ENCODE measurements at regions not wholly inside any gene's neighbourhood (a gene's known extent, or its start where the extent isn't known, plus 50 kb on each side); places are given as distances from the start of the nearest gene placed in this dataset.

DNA sequence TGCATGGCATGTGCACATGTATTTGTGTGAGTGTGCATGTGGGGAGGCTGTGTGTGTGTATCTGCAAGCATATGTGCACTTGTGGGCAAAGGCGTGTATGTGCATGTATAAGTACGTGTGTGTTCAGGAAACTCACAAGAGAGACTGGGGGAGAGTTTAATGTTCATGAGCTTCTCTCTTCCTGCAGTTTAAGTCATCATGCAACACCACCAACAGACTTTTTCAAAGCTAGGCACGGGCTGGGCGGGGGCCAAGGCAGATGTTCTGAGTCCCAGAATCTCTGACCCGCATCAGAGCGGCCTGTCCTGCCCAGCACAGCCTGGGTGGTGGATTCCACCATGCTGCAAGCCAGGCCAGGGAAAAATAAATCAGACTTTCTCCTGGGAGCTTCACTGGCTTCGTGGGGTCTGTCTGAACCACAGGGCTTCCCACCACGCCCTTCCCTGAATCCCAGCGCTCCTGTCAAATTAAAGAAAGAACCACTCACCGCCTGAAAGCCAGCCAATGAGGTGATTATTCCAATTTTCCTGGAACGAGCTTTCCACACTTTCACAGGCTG is 75.7 kb downstream of the PITPNM2 start:
- Histone ChIP-seq H3K9me3 (replicated peaks in 1 of 11) (no peaks in the 10 kb centered on the region), H3K36me3 (no peaks in the 10 kb centered on the region), H3K27me3 (peaks cover 0 to 22% (median 0%) of the 10 kb centered on the region in 11 experiments; a peak in 5 of 22 replicates), H3K4me2 (peak overlapping the region; percentile 27 to 91 (median 73); a peak in 21 of 22 replicates), H3K27ac (peak overlapping the region in 1 of 11 experiments; percentile 6; a peak in 1 of 22 replicates), H4K20me1 (peaks cover 0 to 87% (median 0%) of the 10 kb centered on the region in 11 experiments; a peak in 5 of 22 replicates), H3K4me1 (peaks cover 30 to 70% (median 51%) of the 10 kb centered on the region in 10 experiments), H3K9ac (peak overlapping the region in 4 of 11 experiments; percentile 26 to 64 (median 35); a peak in 4 of 22 replicates), H3K4me3 (0 out of 20 replicates have a peak overlapping the region, but pooled peaks of 1 of the 10 experiments have one; percentile 20)
- no peak for TF ChIP-seq Cebpa-rat (IDR thresholded peaks at IDR 0.05)

DNA sequence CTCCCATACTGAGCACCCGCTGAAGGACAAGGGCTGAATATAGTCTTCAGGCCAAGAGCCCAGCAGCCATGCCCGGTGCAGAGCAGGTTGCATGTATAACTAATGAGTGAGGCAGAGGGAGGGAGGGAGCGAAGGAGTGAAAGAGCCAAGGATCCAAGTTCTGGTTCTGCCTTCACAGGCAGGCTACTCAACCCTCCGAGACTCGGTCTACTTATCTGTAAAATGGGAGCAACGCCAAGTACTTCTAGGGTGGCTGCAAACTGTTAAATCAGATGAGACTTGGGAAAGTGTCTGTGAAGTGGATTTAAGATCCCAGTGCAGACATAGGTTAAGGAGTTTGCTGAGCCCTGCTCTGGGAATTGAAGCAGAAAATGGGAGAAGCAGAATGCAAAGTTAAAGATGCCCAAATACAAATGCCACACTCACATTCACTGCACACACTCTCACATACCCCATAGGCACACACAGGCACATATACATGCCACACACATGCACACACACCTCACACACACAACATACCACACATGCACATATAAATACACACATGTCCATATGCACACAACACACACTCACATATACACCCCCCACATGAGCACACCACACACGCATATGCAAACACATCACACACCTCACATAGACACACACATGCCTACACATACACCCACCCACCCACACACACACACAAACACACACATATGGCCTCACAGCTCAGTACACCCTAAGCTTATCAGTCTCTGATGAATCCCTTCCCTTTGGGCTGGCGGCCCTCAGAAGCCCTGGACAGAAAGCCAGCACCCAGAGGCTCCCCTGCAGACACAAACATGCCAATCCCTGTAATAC is 76.7 kb downstream of the PITPNM2 start:
- H3K36me3 ChIP-seq = no peaks in the 10 kb centered on the region
- peaks cover 30 to 72% (median 55%) of the 10 kb centered on the region in 10 experiments for H3K4me1 ChIP-seq

DNA sequence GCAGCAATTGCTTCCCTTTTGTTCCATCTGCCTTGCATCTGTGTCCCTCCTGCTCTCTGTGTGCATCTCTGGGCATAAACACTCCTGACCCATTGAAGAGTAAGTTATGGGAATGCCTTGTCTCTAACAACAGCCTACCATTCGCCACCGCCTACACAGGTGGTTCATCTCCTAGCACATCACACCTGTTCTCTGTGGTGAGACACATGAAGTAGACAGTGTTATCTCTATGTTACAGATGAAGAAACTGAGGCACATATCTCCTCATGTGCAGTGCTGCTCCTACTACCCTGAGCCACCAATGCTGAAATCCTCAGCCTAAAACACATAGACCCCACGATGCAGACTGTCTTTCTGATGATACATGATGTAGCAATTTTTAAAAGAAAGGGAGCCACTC is 77.6 kb downstream of the PITPNM2 start:
- Histone ChIP-seq H3K27me3 (peaks cover 0 to 22% (median 0%) of the 10 kb centered on the region in 11 experiments; a peak in 5 of 22 replicates), H3K9me3 (replicated peaks in 1 of 11) (no peaks in the 10 kb centered on the region), H3K27ac (no peak overlapping the region), H3K4me3 (no peak overlapping the region), H3K36me3 (no peaks in the 10 kb centered on the region), H3K4me2 (no peak overlapping the region), H4K20me1 (peaks cover 0 to 94% (median 0%) of the 10 kb centered on the region in 11 experiments; a peak in 5 of 22 replicates), H3K9ac (no peak overlapping the region), H3K4me1 (peaks cover 30 to 64% (median 49%) of the 10 kb centered on the region in 10 experiments)
- no peak for TF ChIP-seq Cebpa-rat (IDR thresholded peaks at IDR 0.05)

More for the DNA sequence above, 76.7 kb downstream of the PITPNM2 start:
- H3K9ac ChIP-seq = no peak overlapping the region; a peak in 1 of 22 replicates
- no peaks in the 10 kb centered on the region for H3K9me3 ChIP-seq (replicated peaks in 1 of 11)
- H3K4me2 ChIP-seq = peak overlapping the region in 8 of 11 experiments; percentile 58 to 91 (median 78); a peak in 12 of 22 replicates
- no peak overlapping the region for H3K4me3 ChIP-seq
- no peak for TF ChIP-seq Cebpa-rat (IDR thresholded peaks at IDR 0.05)
- H4K20me1 ChIP-seq = peaks cover 0 to 95% (median 0%) of the 10 kb centered on the region in 11 experiments; a peak in 5 of 22 replicates
- H3K27me3 ChIP-seq = peaks cover 0 to 22% (median 0%) of the 10 kb centered on the region in 11 experiments; a peak in 5 of 22 replicates
- no peak overlapping the region for H3K27ac ChIP-seq

DNA sequence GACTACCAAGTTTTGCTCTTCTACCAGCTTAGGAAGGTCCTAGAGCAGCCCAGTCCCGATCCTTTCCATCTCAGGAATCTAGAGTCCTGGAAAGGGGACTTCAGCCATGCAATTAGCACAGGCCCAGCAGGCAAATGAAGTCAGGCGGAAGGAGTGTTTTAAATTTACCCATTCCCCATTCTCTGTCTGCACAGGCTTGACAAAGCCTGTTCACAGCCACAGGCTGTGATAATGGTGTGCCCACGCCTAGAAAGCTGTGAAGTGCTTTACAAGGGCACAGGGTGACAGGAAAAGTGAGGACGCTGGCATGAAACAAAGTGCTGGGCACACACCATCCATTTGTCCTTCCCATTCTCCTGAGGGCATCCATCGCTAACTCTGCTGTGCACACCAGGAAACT is 79.0 kb downstream of the PITPNM2 start:
- no peak overlapping the region for H3K4me3 ChIP-seq
- H3K4me2 ChIP-seq = no peak overlapping the region
- no peak for TF ChIP-seq Cebpa-rat (IDR thresholded peaks at IDR 0.05)
- no peaks in the 10 kb centered on the region for H3K36me3 ChIP-seq
- peaks cover 0 to 22% (median 0%) of the 10 kb centered on the region in 11 experiments; a peak in 5 of 22 replicates for H3K27me3 ChIP-seq
- no peak overlapping the region for H3K9ac ChIP-seq
- H3K27ac ChIP-seq = no peak overlapping the region
- H4K20me1 ChIP-seq = peaks cover 0 to 91% (median 0%) of the 10 kb centered on the region in 11 experiments; a peak in 5 of 22 replicates
- no peaks in the 10 kb centered on the region for H3K9me3 ChIP-seq (replicated peaks in 1 of 11)
- peaks cover 24 to 49% (median 39%) of the 10 kb centered on the region in 10 experiments for H3K4me1 ChIP-seq

DNA sequence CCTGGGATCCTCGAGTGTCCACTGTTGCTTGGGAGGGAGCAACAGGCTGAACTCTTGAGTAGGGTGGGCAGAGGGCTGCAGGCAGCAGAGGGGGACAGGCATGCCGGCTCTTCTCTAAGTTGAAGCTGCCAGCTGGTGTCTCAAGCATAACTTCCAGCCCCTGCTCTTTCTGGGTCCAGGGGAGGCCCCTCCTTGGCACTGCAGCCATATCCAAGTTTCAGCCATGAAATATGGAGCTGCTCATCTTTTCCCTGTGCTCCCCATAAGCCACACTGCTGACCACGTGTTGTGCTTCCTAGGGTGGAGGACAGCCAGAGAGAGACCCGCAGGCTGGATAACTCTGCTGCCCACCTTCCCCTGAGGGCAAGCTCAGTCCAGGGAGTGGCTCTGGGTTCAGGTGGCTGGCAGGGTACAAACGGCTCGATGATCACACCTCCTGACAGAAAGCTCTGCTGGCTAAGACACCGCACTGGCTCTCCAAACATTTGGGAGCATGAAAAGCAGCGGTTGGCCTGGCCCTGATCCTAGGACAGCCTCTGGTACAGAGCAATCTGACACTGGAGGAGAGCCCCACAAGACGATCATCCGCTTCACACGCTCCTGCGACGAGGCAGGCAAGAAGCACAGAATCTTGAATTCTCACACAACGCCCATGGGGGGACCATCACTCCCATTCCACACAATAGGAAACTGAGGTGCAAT is 79.6 kb downstream of the PITPNM2 start:
- Histone ChIP-seq H3K4me2 (peak overlapping the region in 7 of 11 experiments; percentile 13 to 53 (median 20); a peak in 6 of 22 replicates), H3K27ac (no peak overlapping the region), H3K36me3 (no peaks in the 10 kb centered on the region), H4K20me1 (peaks cover 0 to 91% (median 0%) of the 10 kb centered on the region in 11 experiments; a peak in 5 of 22 replicates), H3K9me3 (replicated peaks in 1 of 11) (no peaks in the 10 kb centered on the region), H3K9ac (no peak overlapping the region), H3K4me1 (peaks cover 18 to 47% (median 36%) of the 10 kb centered on the region in 10 experiments), H3K4me3 (no peak overlapping the region), H3K27me3 (peaks cover 0 to 15% (median 0%) of the 10 kb centered on the region in 11 experiments; a peak in 5 of 22 replicates)
- TF ChIP-seq Cebpa-rat (IDR thresholded peaks at IDR 0.05) = no peak

DNA sequence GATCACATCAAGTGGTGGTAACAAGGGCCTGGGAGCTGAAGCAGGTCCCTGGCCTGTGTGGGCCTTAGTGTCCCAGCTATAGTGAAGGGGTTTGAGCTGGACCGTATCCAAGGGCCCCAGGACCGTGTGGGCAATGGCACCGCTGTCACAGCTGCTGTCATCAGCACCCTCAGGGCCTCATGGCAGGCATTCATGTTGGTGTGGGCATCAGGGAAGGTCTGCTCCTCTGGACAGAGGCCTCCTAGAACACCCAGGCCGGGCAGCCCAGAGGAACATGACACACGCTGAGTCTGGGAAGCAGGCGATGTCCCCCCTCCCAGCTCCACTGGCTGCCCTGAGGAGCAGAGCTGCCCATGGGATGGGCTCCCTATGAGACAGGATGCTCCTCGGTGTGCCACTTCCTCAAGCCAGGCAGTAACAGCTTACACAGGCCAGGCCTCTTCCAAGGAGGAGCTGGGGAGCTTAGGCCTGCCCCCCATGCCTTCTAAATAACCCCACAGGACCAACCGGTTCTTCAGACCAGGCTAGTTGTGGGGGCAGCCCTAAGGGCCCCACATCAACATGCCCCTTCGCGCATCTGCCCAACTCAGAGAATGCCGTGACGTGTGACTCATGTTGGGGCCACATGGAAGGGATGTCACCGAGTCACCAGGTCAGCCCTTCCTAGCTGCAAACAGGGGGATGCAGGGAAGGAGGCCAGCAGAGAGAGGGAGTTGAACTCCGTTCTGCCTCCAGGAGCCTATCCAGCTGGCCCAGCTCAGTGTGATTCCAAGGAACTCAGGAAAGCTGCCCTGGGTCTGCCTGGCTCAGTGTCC is 80.4 kb downstream of the PITPNM2 start:
- Histone ChIP-seq H3K4me3 (no peak overlapping the region), H3K9me3 (replicated peaks in 1 of 11) (no peaks in the 10 kb centered on the region), H3K9ac (no peak overlapping the region), H3K27ac (peak overlapping the region in 4 of 11 experiments; percentile 10 to 30 (median 15); a peak in 4 of 22 replicates), H3K27me3 (peaks cover 0 to 8% (median 0%) of the 10 kb centered on the region in 11 experiments; a peak in 4 of 22 replicates), H3K36me3 (no peaks in the 10 kb centered on the region), H4K20me1 (peaks cover 0 to 91% (median 0%) of the 10 kb centered on the region in 11 experiments; a peak in 5 of 22 replicates), H3K4me2 (peak overlapping the region in 9 of 11 experiments; percentile 13 to 53 (median 31); a peak in 12 of 22 replicates), H3K4me1 (peaks cover 17 to 47% (median 36%) of the 10 kb centered on the region in 10 experiments)
- TF ChIP-seq Cebpa-rat (IDR thresholded peaks at IDR 0.05) = no peak

DNA sequence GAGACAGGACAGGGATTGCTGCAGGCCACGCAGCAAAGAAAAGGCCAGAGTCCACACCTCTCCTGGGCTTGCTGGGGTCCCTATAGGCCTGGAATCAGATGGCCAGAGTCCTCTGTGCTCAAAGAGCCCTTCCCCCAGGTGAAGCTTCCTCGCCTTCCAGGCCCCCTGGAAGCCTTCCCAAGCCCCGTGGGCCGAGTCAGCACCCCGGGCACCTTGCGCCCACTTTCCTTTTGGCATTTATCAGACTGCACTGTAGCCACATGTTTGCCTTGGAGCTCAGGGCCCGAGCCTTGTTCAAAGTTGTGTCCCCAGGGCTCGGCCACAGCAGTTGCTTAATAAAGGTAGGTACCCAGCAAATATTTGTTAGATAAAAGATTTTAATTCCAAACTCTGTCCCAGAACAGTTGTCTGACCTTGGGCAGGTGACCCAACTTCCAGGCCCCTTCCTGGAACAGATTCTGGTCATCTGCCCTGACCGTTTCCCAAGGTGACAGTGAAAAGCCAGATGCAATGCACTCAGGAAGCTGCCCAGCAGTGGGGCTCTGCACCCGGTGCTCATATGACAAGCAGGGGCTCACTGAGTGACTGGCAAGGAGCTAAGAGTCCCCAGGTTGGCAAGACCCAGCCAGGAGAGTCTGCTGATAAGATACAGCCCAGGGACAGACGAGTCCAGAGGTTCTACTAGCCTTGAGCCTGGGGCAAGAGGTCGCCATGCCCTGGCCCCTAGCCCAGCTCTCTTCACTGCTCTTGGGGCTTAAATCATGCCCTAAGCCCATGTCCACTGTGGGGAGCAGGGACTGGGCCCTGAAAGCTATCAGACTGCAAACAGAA is 81.2 kb downstream of the PITPNM2 start:
- Histone ChIP-seq H3K36me3 (no peaks in the 10 kb centered on the region), H4K20me1 (peaks cover 0 to 91% (median 0%) of the 10 kb centered on the region in 11 experiments; a peak in 4 of 22 replicates), H3K9ac (no peak overlapping the region), H3K27ac (peak overlapping the region in 3 of 11 experiments; percentile 10 to 15 (median 15); a peak in 1 of 22 replicates), H3K4me1 (peaks cover 16 to 47% (median 36%) of the 10 kb centered on the region in 10 experiments), H3K27me3 (peaks cover 0 to 1% (median 0%) of the 10 kb centered on the region in 11 experiments; a peak in 1 of 22 replicates), H3K4me2 (peak overlapping the region in 4 of 11 experiments; percentile 20 to 53 (median 41); a peak in 6 of 22 replicates), H3K9me3 (replicated peaks in 1 of 11) (no peaks in the 10 kb centered on the region), H3K4me3 (no peak overlapping the region)
- TF ChIP-seq Cebpa-rat (IDR thresholded peaks at IDR 0.05) = no peak

Measured in BLaER1 treated with 17β-estradiol and CSF1 and Interleukin-3, amounts not matched to agents 10 nM and 100 nM (cell line).